Ovary (tissue), 3 donors: ENCODE measurements at regions not wholly inside any gene's neighbourhood (a gene's known extent, or its start where the extent isn't known, plus 50 kb on each side); places are given as distances from the start of the nearest gene placed in this dataset.

ENCODE experiments used
- EP300 ChIP-seq: sonication (generic); formaldehyde crosslinking; IDR thresholded peaks from one replicate; pipeline ENCODE4 v1.6.1; 2017; ENCODE audit warnings: antibody characterized with exemption
- POLR2A ChIP-seq: fragments of 450-650 bp; IDR thresholded peaks from one replicate; pipeline ENCODE4 v1.6.1; 2017; ENCODE audit warnings: antibody characterized with exemption, mild to moderate bottlenecking, moderate library complexity
- TF ChIP-seq, protein P1 (sequence below), 3 donors: fragments of 450-650 bp in 2 of 3; fragments of 200-600 bp in 1 of 3; IDR thresholded peaks; one replicate each; pipeline versions ENCODE4 v1.5.1 to v1.8.0; 2016 to 2022; ENCODE audit warnings: antibody characterized with exemption in 3 of 3, mild to moderate bottlenecking in 1 of 3
- donor health status: DM: no; HTN: no; CAD: no.

DNA sequence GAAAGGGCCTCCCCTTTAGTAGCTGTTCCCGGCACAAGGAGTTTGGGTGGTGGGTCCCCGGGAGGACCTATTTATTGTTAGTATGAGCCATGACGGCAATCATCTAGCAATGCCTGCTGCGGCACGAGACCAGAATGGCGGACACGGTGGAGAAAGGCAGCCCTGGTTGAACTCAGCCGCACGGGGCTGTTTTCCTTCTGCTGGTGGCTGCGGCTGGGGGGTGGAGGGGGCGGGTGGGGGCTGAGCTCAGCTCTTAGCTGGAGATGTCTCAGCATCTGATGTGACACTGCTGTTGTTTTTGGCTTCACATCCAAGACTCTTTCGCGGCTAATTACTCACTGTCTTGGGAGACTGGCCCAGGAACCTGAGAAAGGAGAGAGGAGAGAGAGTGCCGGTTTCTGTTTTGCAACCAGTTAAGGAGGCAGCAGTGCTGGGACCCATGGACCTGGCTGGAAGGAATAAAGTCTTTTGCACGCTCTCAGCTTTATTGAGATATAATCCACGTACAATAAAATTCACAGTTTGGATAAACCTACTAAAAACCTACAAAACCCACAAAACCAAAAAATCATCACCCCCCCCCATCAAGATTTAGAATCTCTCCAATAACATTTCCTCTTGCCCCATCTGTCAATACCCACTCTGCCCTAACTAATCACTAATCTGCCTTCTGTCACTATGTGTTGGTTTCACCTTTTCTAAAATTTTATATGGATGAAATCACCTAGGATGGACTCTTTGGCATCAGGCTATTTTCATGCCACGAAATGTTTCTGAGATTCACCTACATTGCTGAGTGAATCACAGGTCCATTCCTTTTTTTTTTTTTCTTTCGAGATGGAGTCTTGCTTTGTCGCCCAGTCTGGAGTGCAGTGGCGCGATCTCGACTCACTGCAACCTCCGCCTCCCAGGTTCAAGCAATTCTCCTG, 81.8 kb upstream of the NEURL1B start:
- TF ChIP-seq, protein P1, sequence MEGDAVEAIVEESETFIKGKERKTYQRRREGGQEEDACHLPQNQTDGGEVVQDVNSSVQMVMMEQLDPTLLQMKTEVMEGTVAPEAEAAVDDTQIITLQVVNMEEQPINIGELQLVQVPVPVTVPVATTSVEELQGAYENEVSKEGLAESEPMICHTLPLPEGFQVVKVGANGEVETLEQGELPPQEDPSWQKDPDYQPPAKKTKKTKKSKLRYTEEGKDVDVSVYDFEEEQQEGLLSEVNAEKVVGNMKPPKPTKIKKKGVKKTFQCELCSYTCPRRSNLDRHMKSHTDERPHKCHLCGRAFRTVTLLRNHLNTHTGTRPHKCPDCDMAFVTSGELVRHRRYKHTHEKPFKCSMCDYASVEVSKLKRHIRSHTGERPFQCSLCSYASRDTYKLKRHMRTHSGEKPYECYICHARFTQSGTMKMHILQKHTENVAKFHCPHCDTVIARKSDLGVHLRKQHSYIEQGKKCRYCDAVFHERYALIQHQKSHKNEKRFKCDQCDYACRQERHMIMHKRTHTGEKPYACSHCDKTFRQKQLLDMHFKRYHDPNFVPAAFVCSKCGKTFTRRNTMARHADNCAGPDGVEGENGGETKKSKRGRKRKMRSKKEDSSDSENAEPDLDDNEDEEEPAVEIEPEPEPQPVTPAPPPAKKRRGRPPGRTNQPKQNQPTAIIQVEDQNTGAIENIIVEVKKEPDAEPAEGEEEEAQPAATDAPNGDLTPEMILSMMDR (IDR thresholded peaks at IDR 0.05): no peak
- TF ChIP-seq POLR2A (no peak), EP300 (no peak)
